Hematopoietic multipotent progenitor cell treated with erythropoietin and hydrocortisone succinate and interleukin-3 and kit ligand, for 8 days (in vitro differentiated cells): ENCODE measurements at regions not wholly inside any gene's neighbourhood (a gene's known extent, or its start where the extent isn't known, plus 50 kb on each side); places are given as distances from the start of the nearest gene placed in this dataset.
"Not testable (repeated sequence)": the region's sequence is repeated elsewhere in the genome, so short reads cannot be mapped to it uniquely, and the experiment has no call there.

Experiments used
- DNase-seq: peaks from one replicate; pipeline ENCODE4 v3.0.0-alpha.2; 2015

DNA sequence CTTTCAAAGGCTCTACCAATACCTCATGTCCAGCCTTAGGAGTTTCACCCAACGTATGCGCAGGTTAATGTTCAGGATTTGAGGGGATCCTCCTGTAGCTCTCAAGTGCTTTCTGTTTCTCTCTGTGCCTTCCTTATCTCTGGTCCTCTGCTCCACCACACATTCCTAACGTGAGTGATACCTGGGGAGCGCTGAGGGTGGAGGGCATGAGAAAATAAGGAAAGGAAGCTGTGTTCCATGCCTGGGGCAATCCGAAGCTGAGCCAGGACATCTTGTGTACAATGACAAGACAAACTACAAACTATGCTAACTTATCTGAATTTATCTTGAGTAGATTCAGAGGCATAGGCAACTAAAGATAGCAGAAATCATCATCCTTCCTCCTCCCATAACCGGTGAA lies 136.4 kb downstream of the SST start:
- no peak for DNase-seq

DNA sequence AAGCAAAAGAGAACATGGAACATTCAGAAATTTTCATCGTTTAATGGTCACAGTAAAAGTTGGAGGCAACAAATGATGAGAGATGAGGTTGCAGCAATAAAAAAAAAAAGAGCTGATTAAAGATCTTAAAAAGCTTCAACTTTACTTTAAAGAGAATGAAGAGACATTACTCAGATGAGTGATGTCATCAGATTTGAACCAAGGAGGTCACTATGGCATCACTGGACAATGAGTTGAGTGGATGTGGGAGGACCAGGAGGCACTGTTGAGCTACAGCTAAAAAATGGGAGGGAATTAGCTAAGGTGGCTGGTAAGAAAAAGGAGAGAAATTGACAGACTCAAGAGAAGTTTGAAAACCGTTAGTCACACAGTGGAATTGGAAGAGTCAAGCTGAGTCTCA lies 138.4 kb downstream of the SST start:
- DNase-seq, result no peak

DNA sequence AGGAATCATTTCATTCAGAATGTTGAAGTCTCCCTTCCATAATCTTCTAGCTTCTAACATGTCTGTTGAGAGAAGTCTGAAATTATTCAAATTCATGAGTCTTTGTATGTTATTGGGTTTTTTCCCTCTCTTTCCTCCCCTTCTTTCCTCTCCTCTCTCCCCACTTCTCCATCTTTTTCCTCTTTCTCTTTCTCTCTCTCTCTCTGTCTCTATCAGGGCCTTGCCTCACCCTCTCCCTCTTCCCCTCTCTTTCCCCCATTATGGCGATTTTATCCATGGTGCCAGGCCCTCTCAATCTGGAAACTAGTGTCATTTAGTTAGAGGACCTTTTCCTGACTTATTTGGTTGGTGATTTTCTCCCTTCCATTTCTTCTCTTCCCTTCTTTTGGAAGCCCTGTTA lies 147.3 kb downstream of the SST start:
- DNase-seq, result no peak

DNA sequence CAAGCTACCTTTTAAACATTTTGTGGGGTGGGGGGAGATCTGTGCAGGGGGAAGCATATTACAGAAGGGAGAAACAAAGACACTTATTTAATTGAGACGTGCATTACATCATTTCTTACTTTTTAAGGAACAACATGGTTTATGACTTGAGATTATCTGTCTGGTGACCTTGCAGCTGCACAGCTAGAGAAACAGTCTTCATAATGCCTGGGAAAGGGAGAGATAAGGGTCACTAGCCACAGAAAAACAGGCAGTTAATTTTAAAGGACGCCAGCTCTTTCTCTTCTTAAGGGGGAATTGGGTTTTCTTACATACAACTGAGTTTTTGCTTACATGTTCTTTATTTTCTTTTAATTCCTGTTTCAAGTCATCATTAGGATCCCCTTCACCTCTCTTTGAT lies 147.9 kb downstream of the SST start:
- peak; percentile 86 for DNase-seq

DNA sequence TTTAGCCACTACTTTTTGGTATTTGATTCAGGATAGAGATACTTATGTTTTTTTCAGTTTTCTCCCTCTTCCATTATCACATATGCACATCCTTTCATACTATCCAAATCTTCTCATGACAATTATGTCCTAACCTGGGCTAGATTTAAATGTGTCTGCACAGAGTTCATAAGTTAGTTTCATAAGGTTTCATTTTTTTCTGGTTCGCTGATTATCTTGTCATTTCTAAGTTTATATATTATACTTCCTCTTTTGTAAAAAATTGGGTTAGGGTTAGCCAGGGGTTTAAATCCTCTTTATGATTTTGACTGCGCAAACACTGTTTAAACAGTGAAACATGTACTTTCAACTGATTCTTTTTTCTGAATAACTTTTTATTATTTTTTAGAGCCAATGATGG lies 148.6 kb downstream of the SST start:
- DNase-seq, result peak; percentile 4

DNA sequence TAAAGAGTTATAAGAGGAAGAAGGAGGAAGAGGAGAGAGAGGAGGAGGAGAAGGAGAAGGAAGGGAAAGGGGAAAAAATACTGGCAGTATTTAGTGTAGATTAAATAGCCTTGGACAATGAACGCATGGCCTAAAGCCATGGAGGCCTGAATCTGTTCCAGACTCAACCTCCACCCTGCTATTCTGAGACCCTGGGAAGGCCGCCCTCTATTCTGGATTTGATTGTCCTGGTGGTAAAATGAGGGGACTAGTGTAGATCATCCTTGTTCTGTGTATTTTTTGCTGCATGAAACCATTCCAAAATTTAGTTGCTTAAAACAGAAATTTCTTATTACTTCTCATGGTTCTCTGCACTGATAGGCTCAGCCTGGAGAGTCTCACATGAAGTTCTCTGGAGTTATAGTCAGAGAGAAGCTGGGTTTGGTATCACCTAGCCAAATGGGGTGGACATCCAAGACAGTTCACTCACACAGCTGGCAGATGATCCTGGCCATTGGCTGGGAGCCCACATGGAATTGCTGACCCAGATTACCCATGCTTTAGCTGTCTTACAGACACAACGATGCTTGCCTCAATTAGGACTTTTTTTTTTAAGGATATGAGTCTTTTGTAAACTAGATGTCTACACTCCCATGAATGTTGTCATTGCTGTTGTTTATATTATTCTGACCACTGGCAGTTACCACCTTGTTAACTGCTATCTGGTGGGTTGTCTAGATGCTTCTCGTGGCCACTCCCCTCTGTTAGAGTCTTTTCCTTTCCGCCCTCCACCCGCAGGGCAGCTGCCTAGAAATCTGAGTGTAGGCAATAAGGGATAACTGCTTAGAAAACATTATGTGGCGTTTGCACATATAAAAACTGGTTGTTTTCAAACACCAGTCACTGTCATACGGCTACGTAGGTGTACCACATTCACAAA lies 149.9 kb downstream of the SST start:
- no peak for DNase-seq

DNA sequence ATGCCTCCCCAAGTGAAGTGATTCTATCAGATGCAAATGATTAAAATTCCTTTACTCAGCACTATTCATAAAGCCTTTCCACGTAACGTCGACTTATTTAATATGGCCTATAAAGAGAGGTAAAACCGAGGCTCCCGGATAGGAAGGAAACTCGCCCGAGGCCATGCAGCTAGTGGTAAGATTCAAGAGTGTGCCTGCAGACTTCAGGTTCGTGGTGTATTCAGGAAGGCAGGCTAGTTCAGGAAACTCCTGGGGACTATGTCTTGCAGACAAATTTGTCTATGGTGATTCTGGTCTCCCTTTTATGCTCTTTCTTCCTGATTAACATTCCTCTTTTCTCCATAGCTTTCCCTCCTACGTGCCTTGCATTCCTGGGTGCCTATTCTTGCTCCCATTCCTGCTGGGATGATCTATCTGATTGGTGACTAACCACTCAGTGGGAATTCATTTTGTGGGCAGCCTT lies 150.7 kb downstream of the SST start:
- no peak for DNase-seq

DNA sequence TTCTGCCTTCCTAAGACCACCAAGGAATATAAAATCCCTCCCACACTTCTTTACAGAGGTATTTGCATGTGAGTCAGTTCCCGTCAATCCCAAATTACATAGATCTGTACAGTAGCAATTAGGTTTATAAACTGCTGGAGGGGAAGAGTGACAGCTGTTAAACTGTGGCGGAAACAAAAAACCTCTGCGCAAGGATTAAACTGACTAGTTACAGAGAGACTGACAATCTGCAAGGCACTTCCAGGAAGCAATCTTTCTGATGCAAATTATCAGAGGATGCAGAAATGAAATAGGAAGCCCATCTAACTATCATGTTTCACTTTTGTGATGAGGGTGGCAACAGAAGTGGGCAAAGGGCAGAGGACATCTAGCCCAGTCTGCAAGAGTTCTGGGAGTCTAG lies 150.4 kb downstream of the RTP4 start:
- DNase-seq, result no peak

DNA sequence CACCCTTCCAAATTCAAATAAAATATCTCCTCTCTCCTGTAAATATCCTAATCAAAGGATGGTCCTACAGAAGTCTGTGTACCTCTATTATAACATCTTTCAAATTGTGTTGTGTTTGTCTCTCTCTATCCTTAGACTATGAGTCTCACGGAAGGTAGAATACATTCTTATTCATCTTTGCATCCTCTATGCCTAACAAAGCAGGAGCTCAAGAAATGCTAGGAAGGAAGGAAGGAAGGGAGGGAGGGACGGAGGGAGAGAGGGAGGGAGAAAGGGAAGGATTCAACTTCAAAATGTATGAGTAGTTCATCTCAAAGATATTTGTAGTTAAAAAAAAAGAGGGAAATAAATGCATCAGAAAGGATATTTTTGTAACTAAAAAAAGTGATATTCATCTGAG lies 150.0 kb downstream of the RTP4 start:
- DNase-seq, result no peak

DNA sequence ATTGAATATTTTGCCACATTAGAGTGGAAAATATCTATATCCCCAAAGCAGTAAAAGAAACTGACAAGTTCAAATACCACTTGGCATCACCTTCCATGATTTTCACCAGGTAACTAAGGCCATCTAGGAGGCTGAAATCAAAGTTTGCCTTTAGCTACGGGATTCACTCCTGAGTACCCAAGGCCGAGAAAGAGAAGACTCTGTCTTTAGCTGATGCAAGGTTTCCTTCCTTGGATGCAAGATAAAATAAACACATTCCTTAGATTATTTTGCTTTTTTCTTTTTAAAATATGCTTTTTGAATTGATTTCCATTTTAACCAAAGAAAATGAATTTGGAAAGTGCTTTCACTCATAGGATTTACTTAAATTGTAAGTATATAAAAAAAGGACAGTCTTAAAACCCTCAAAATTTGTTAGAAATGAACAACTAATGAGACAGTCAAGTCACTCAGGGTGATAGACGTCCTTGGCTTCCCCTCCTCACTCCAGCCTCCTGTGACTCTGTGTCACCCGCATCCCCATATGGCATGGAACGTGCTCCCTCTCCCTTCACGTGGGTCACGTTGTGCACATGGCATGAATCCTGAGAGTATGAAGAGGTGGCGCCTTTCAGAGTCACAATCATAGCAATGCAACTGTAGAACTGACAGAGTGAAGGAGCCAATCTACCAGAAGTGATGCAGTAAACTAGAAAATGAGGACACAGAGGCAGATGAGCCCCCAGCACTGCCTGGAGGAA lies 148.4 kb downstream of the RTP4 start:
- no peak for DNase-seq

DNA sequence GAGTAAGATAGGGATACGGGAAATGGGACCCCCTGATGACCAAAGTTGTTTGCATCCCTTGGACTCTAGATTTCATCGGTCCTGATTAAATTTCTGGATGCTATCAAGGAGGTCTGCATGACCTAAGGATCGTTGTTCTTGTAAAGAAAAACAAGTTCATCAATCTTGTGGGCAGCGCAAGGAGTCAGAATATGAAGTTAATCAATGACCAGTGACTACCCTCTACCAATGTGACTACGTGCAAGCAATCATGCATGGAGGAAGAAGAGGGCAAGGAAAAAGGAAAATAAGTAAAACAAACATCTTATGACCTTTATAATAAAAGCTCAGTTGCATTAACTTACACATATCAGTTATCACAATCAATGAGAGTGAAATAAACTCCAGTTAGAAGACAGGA lies 139.7 kb downstream of the RTP4 start:
- DNase-seq, result no peak

DNA sequence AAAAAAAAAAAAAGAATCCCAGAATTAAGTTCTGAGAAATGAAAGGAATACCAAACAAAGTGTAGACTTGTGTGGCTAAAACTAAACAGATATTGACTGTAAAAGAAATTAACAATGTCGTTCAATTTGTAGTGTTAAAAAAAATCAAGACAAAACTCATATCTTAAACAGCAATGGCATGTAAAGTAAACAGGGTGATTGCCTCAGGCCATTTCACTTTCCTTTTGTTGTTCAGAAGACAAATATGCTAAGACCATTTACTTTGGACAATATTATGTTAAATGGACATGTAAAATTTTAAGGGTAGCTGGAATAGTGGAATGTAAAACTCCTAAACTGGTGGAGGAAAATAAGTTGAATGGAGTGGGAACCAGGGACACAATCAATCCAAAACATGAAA lies 139.1 kb downstream of the RTP4 start:
- no peak for DNase-seq

DNA sequence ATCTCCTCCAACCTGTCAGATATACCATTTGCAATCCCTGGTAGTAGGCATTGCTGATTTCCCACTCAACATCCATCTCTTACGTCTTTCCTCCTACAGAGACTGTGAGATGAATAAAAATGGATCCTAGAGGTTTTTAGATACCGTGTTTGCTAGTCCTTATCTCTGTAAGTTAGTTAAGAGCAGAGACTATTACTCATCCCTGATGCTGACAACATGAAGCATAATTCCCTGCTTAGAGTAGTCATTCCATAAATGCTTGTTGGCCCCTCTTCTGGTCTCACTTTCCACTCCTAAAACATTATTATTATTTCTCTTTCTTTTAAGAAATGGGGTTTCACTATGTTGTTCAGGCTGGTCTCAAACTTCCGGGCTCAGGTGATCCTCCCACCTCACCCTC lies 136.2 kb downstream of the RTP4 start:
- DNase-seq, result no peak

DNA sequence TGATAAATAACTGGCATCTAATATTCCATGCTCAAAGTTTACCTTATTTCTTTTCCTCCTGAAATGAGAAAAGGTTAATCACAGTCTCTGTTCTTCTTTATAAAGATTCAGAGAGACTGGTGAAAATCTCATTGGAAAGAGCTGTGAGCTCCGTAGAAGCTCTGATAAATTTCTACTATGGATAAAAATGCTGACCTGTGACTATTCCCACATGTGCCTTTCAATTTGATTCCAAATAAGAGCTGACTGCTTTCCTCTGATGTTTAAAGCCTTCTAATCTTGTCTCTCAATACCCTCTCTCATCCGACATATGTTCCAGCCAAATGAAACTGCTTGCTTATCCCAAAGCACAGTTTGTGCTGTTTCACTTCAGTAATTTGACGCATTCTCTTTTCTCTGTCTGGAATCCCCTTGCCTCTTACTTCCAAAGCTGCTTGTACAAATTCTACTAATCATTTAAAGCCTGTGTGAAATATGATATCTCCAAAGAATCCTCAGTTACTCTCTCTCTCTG lies 130.1 kb downstream of the RTP4 start:
- DNase-seq, result no peak

DNA sequence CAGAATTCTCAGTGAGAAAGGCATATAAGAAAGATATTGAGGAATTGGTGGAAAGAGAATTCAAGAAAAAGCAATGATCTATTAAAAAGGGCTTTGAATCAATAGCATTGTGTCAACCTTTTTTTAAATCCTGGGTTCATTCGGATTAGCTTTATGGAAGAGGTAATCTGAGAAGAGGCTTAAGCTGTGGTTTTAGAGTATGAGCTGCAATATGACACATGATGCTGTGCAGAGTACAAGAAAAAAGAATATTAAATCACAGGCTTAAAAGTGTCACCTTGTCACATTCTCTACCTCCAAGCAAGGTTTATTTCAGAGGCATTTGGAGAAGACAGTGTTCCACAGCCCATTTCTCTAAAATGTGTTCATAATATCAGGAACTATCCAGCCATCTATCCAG lies 128.9 kb downstream of the RTP4 start:
- DNase-seq, result no peak

DNA sequence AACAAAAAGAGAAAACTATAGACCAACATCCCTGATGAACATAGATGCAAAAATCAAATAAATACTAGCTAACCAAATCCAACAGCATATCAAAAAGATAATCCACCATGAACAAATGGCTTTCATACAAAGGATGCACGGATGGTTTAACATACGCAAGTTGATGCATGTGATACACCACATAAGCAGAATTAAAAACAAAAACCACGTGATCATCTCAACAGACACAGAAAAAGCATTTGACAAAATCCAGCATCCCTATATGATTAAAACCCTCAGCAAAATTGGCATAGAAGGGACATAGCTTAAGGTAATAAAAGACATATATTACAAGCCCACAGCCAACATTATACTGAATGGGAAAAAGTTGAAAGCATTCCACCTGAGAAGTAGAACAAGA lies 125.9 kb downstream of the RTP4 start:
- DNase-seq, result not testable (repeated sequence)

DNA sequence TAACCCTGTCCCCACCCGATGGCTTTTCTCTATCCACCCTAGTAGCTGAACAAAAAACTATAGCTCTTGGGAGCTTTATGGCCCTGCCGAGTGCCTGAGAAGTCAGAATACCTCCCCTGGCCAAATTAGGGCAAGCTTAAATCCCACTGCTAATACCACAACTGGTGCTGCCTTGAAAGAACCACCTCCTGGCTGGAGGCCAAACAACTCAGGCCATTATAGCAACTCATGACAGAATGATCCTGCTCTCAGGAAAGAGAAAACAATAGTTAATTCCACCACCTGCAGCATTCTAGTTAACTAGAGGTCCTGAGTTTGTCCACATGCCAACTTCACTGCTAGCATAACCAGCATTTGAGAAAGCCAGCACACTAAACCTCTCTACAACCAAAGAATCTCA lies 123.2 kb downstream of the RTP4 start:
- DNase-seq, result no peak

DNA sequence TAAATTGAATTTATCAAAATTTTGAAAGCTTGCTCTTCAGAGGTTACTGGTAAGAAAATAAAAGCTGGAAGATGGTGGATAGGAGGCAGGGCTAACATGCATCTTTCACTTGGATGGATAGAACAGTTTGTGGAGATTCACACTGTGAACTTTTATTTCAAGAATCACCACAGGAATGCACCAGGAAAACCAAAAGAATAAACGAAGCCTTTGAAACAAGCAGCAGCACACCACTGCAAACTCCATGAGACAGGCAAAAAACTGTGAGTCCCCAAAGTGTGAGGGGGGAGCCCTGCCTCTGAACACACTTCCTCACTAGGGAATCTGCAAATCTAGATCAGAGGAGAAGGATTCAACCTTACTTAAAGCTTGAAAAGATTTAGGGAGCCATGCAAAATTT lies 122.2 kb downstream of the RTP4 start:
- DNase-seq, result no peak

DNA sequence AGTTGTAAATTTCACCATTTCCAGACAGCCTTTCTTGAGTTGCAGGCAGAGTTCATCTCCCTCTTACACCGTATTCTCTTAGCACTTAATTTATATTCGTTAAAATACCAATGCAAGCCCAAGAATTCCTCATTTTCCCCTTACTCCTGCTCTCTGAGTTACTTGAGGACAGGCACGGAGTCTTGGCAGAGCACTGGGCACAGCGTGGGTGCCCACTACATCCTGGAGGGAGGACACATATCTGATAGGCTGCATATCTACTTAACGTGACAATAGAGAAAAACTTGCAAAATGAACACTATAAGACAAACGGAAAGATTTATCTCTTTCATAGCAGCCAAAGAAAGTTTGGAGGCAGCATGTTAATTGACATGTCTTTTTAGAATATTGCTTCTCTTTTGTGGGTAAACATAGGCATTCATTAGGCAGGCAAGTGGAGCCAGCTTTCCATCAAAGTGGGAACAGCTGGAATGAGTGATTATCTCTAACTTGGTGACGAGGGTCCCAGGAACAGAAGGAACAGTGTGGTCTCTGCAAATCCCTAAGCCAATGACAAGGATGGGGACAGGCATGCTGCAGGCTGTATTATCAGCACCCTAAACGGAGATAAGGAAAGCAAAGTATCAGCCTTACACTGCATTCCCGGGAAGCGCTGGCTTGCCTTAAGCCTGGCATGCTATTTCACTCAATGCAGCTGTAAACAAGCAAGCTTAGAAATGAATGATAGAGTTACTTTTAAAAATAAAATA lies 116.5 kb downstream of the RTP4 start:
- DNase-seq, result no peak

DNA sequence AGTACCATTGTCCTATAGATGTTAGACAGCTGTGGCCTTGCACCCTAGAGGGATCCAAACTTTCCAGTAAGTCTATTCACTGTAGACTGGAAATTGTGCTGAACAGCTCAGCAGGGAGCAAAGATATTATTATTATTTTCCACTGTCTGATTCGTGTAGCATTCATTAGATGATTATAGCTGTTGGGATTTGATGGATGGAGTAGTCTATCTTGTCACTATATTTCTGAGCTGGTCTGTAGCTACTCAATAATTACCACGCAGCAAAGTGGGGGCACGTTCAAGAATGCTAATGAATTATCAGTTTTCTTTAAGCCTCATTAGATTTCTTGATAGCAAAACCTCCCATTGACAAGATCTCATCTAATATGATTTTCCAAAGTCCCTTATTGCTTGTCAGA lies 113.2 kb downstream of the RTP4 start:
- DNase-seq, result no peak

DNA sequence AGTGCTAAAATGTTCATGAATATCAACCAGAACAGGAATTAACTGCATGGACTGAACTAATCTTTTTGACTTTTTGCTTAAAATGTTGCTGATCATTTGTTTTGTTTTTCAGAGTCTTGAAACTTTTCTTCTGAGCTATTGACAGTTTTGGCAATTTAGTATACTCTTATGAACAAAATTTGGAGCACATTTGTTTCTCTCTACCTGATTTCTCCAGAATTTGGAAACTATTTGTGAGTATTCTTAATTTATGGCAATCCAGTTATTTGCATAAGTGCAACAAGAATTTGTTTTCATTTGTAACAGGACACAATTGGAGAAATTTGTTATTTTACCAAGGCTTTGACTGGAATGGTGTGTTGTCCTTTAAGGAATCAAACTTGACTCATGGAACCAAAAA lies 107.4 kb downstream of the RTP4 start:
- DNase-seq, result not testable (repeated sequence)

DNA sequence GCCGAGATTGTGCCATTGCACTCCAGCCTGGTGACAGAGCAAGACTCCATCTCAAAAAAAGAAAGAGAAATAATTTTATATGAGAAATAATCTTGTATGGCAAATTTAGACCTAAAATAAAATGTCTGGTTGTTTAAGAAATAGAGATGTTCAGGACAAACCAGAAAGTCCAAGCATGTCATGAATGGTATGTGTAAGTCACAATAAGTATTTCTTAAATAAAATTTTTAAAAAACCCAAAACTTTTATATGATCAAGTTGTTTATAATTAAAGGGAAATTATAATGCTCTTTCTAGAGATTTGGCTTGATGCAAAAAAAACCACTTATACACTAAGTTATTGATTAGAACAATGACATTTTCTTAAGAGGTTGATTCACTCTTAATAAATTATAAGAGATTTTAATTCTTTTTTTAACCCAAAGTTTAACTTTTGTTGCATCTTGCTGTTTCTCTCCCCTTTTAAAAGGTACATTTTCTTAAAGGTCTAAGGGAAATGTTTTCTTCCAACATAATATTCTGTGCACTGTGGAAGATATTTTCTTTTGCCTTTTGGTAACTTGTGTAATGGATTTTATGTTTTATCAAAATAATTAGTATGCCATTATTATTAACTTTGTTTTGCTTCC lies 105.7 kb downstream of the RTP4 start:
- DNase-seq, result no peak

DNA sequence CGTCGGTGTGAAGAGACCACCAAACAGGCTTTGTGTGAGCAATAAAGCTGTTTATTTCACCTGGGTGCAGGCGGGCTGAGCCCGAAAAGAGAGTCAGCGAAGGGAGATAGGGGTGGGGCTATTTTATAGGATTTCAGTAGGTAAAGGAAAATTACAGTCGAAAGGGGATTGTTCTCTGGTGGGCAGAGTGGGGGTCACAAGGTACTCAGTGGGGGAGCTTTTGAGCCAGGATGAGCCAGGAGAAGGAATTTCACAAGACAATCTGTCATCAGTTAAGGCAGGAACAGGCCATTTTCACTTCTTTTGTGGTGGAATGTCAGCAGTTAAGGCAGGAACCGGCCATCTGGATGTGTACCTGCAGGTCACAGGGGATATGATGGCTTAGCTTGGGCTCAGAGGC lies 98.1 kb downstream of the RTP4 start:
- DNase-seq, result not testable (repeated sequence)
